ENCODE measurements at regions not wholly inside any gene's neighbourhood (a gene's known extent, or its start where the extent isn't known, plus 50 kb on each side); places are given as distances from the start of the nearest gene placed in this dataset.

DNA sequence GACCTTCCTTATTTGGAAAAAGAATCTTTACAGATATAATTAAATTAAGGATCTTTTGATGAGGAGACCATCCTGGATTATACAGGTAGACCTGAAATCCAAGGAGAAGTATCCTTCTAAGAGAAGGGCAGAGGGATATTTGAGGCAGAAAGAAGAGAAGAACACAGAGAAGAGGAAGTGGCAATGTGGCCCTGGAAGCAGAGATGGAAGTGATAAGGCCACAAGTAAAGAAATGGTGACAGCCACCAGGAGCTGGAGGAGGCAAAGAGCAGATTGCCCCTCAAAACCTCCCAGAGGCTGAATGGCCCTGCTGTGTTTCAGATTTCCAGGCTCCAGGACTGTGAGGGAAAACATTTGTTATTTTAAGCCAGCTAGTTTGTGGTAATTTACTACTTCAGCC is 93.0 kb upstream of the ANKRD55 start:
- Histone ChIP-seq H4K8ac (ENCODE audit: low read depth, low read length) (no peak overlapping the region), H2BK5ac (ENCODE audit: low read depth, low read length, poor library complexity) (no peak overlapping the region), H2AK5ac (ENCODE audit: low read length) (no peak overlapping the region), H2AFZ (ENCODE audit: insufficient read depth, low read length, poor library complexity) (no peak overlapping the region), H3K27me3 (ENCODE audit: insufficient read depth, low read length) (no peaks in the 10 kb centered on the region), H3K23ac (ENCODE audit: low read length) (no peak overlapping the region), H3K4ac (ENCODE audit: low read depth, low read length) (no peak overlapping the region), H3K79me2 (ENCODE audit: control insufficient read depth, insufficient read depth, low read length, poor library complexity) (no peaks in the 10 kb centered on the region), H3K9ac (ENCODE audit: low read length) (no peak overlapping the region), H3K4me2 (ENCODE audit: low read length) (no peak overlapping the region), H3K27ac (ENCODE audit: low read depth, low read length) (no peak overlapping the region), H3K36me3 (ENCODE audit: control insufficient read depth in 1 of 2, insufficient read depth in 2 of 2, low read length in 2 of 2) (no peaks in the 10 kb centered on the region), H3K4me1 (ENCODE audit: control insufficient read depth in 1 of 2, insufficient read depth in 2 of 2, low read length in 2 of 2) (peaks cover 5 to 19% of the 10 kb centered on the region in 2 experiments), H3K18ac (ENCODE audit: low read length) (no peak overlapping the region), H3K79me1 (ENCODE audit: low read length) (peaks cover 26% of the 10 kb centered on the region), H4K12ac (ENCODE audit: low read depth, low read length) (no peak overlapping the region), H3K14ac (ENCODE audit: low read length) (no peak overlapping the region), H2BK120ac (ENCODE audit: insufficient read depth, low read length, poor library complexity) (peak overlapping the region; percentile 48), H4K91ac (ENCODE audit: low read depth, low read length) (no peak overlapping the region), H3K4me3 (ENCODE audit: low read depth, low read length) (no peak overlapping the region), H3K9me3 (ENCODE audit: insufficient read depth, low read depth, low read length) (no peaks in the 10 kb centered on the region), H2BK12ac (ENCODE audit: low read length) (peak overlapping the region; percentile 85)
- no peak for DNase-seq

GRCh38 chr5:56325039-56325438 is 91.9 kb upstream of the ANKRD55 start:
- peaks cover 3 to 17% of the 10 kb centered on the region in 2 experiments for H3K4me1 ChIP-seq (ENCODE audit: control insufficient read depth in 1 of 2, insufficient read depth in 2 of 2, low read length in 2 of 2)
- no peak overlapping the region for H2BK12ac ChIP-seq (ENCODE audit: low read length)
- WGBS (ENCODE audit: extremely low coverage, insufficient coverage, insufficient read length) = no CpG with 5 or more reads among the region's 2 CpGs

DNA sequence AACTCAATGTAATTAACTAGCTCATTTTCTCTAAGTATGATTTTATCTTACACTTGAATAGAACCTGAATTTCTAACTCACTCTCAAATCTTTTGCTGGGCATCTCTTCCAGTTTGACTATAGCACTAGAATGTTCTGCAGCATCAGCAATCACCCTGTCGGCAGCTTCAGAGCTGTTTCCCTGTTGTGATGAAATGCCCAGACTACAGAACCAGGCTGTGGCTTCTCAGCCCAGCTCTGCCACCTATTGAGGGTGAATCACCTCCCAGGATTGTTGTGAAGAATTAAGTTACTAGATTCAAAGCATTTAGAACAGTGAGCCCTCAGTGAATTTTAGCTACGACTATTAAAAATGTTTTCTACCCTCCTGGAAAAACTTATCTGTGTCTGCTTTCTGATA is 90.4 kb upstream of the ANKRD55 start:
- no peak overlapping the region for H3K18ac ChIP-seq (ENCODE audit: low read length)
- no peak overlapping the region for H2BK5ac ChIP-seq (ENCODE audit: low read depth, low read length, poor library complexity)
- peaks cover 7 to 20% of the 10 kb centered on the region in 2 experiments for H3K4me1 ChIP-seq (ENCODE audit: control insufficient read depth in 1 of 2, insufficient read depth in 2 of 2, low read length in 2 of 2)
- peak overlapping the region; percentile 24 for H3K27ac ChIP-seq (ENCODE audit: low read depth, low read length)
- no CpG with 5 or more reads among the region's 2 CpGs for WGBS (ENCODE audit: extremely low coverage, insufficient coverage, insufficient read length)
- H3K4ac ChIP-seq (ENCODE audit: low read depth, low read length) = no peak overlapping the region
- H3K14ac ChIP-seq (ENCODE audit: low read length) = no peak overlapping the region
- peak; percentile 51 to 79 for DNase-seq
- H2AFZ ChIP-seq (ENCODE audit: insufficient read depth, low read length, poor library complexity) = no peak overlapping the region
- no peaks in the 10 kb centered on the region for H3K79me2 ChIP-seq (ENCODE audit: control insufficient read depth, insufficient read depth, low read length, poor library complexity)
- no peaks in the 10 kb centered on the region for H3K27me3 ChIP-seq (ENCODE audit: insufficient read depth, low read length)
- no peak overlapping the region for H3K4me3 ChIP-seq (ENCODE audit: low read depth, low read length)
- H2BK120ac ChIP-seq (ENCODE audit: insufficient read depth, low read length, poor library complexity) = no peak overlapping the region
- H2AK5ac ChIP-seq (ENCODE audit: low read length) = no peak overlapping the region
- H3K36me3 ChIP-seq (ENCODE audit: control insufficient read depth in 1 of 2, insufficient read depth in 2 of 2, low read length in 2 of 2) = no peaks in the 10 kb centered on the region
- H2BK12ac ChIP-seq (ENCODE audit: low read length) = peak overlapping the region; percentile 78
- no peak overlapping the region for H4K8ac ChIP-seq (ENCODE audit: low read depth, low read length)
- no peak overlapping the region for H4K12ac ChIP-seq (ENCODE audit: low read depth, low read length)
- H3K9me3 ChIP-seq (ENCODE audit: insufficient read depth, low read depth, low read length) = no peaks in the 10 kb centered on the region
- peaks cover 36% of the 10 kb centered on the region for H3K79me1 ChIP-seq (ENCODE audit: low read length)
- no peak overlapping the region for H4K91ac ChIP-seq (ENCODE audit: low read depth, low read length)
- H3K4me2 ChIP-seq (ENCODE audit: low read length) = no peak overlapping the region
- H3K23ac ChIP-seq (ENCODE audit: low read length) = no peak overlapping the region
- H3K9ac ChIP-seq (ENCODE audit: low read length) = no peak overlapping the region

More at GRCh38 chr5:56325039-56325438, 91.9 kb upstream of the ANKRD55 start:
- H3K9ac ChIP-seq (ENCODE audit: low read length) = no peak overlapping the region
- no peak overlapping the region for H4K91ac ChIP-seq (ENCODE audit: low read depth, low read length)
- H3K14ac ChIP-seq (ENCODE audit: low read length) = no peak overlapping the region
- H3K79me1 ChIP-seq (ENCODE audit: low read length) = peaks cover 28% of the 10 kb centered on the region
- H2AK5ac ChIP-seq (ENCODE audit: low read length) = no peak overlapping the region
- no peak overlapping the region for H2BK5ac ChIP-seq (ENCODE audit: low read depth, low read length, poor library complexity)
- no peaks in the 10 kb centered on the region for H3K27me3 ChIP-seq (ENCODE audit: insufficient read depth, low read length)
- no peak overlapping the region for H3K18ac ChIP-seq (ENCODE audit: low read length)
- H3K23ac ChIP-seq (ENCODE audit: low read length) = no peak overlapping the region
- H3K9me3 ChIP-seq (ENCODE audit: insufficient read depth, low read depth, low read length) = no peaks in the 10 kb centered on the region
- H2AFZ ChIP-seq (ENCODE audit: insufficient read depth, low read length, poor library complexity) = no peak overlapping the region
- H3K36me3 ChIP-seq (ENCODE audit: control insufficient read depth in 1 of 2, insufficient read depth in 2 of 2, low read length in 2 of 2) = no peaks in the 10 kb centered on the region
- no peak overlapping the region for H3K27ac ChIP-seq (ENCODE audit: low read depth, low read length)
- no peak overlapping the region for H3K4me2 ChIP-seq (ENCODE audit: low read length)
- no peak overlapping the region for H3K4ac ChIP-seq (ENCODE audit: low read depth, low read length)
- DNase-seq = peak in 1 of 2 donors; percentile 47
- H4K12ac ChIP-seq (ENCODE audit: low read depth, low read length) = no peak overlapping the region
- no peak overlapping the region for H2BK120ac ChIP-seq (ENCODE audit: insufficient read depth, low read length, poor library complexity)
- H3K79me2 ChIP-seq (ENCODE audit: control insufficient read depth, insufficient read depth, low read length, poor library complexity) = no peaks in the 10 kb centered on the region
- H3K4me3 ChIP-seq (ENCODE audit: low read depth, low read length) = no peak overlapping the region
- H4K8ac ChIP-seq (ENCODE audit: low read depth, low read length) = no peak overlapping the region

- DNase-seq = no peak
- Histone ChIP-seq H3K79me2 (ENCODE audit: control insufficient read depth, insufficient read depth, low read length, poor library complexity) (no peaks in the 10 kb centered on the region), H3K9me3 (ENCODE audit: insufficient read depth, low read depth, low read length) (no peaks in the 10 kb centered on the region), H2AK5ac (ENCODE audit: low read length) (peak overlapping the region; percentile 11), H3K27ac (ENCODE audit: low read depth, low read length) (no peak overlapping the region), H2BK5ac (ENCODE audit: low read depth, low read length, poor library complexity) (peak overlapping the region; percentile 16), H3K27me3 (ENCODE audit: insufficient read depth, low read length) (no peaks in the 10 kb centered on the region), H3K4ac (ENCODE audit: low read depth, low read length) (no peak overlapping the region), H2BK120ac (ENCODE audit: insufficient read depth, low read length, poor library complexity) (no peak overlapping the region), H3K36me3 (ENCODE audit: control insufficient read depth in 1 of 2, insufficient read depth in 2 of 2, low read length in 2 of 2) (no peaks in the 10 kb centered on the region), H3K18ac (ENCODE audit: low read length) (no peak overlapping the region), H4K8ac (ENCODE audit: low read depth, low read length) (no peak overlapping the region), H4K91ac (ENCODE audit: low read depth, low read length) (peak overlapping the region; percentile 15), H3K14ac (ENCODE audit: low read length) (no peak overlapping the region), H2BK12ac (ENCODE audit: low read length) (peak overlapping the region; percentile 33), H4K12ac (ENCODE audit: low read depth, low read length) (no peak overlapping the region), H3K23ac (ENCODE audit: low read length) (no peak overlapping the region), H3K79me1 (ENCODE audit: low read length) (peaks cover 34% of the 10 kb centered on the region), H3K4me1 (ENCODE audit: control insufficient read depth in 1 of 2, insufficient read depth in 2 of 2, low read length in 2 of 2) (peaks cover 7 to 20% of the 10 kb centered on the region in 2 experiments), H3K4me3 (ENCODE audit: low read depth, low read length) (no peak overlapping the region), H2AFZ (ENCODE audit: insufficient read depth, low read length, poor library complexity) (no peak overlapping the region), H3K9ac (ENCODE audit: low read length) (no peak overlapping the region), H3K4me2 (ENCODE audit: low read length) (no peak overlapping the region)
- WGBS (ENCODE audit: extremely low coverage, insufficient coverage, insufficient read length) = no CpG with 5 or more reads among the region's 10 CpGs
Measured at GRCh38 chr5:56322592-56322991, 89.5 kb upstream of the ANKRD55 start.
